ENCODE measurements at regions not wholly inside any gene's neighbourhood (a gene's known extent, or its start where the extent isn't known, plus 50 kb on each side); places are given as distances from the start of the nearest gene placed in this dataset.
"Not testable (repeated sequence)": the region's sequence is repeated elsewhere in the genome, so short reads cannot be mapped to it uniquely, and the experiment has no call there.

GRCh38 chr17:34039213-34039612 is 215.9 kb upstream of the CCL2 start:
- not testable (repeated sequence) for TF ChIP-seq CTCF (conservative IDR thresholded peaks at IDR 0.05); ZFX (IDR thresholded peaks at IDR 0.05)
